GM23338 (cell line): ENCODE measurements at regions not wholly inside any gene's neighbourhood (a gene's known extent, or its start where the extent isn't known, plus 50 kb on each side); places are given as distances from the start of the nearest gene placed in this dataset.

Experiments
- ATAC-seq: fragments of 200-7000 bp; cut with Tn5 transposase; 3 replicates; pipeline ENCODE4 v1.9.1; 2020
- DNase-seq: peaks from one replicate; pipeline ENCODE4 v3.0.0-alpha.2; 2015; ENCODE audit warnings: low spot score
- H2AFZ ChIP-seq: fragments of 200-600 bp; sonication (generic); 2 replicates; pipeline ENCODE4 v1.8.0; 2016; ENCODE audit warnings: antibody characterized with exemption, mild to moderate bottlenecking, moderate library complexity
- H3F3A ChIP-seq: fragments of 200-600 bp; sonication (generic); replicated peaks from 2 replicates; pipeline ENCODE4 v1.8.0; 2017; ENCODE audit warnings: antibody characterized with exemption, mixed run types, low read depth
- H3K27ac ChIP-seq: fragments of 200-600 bp; sonication (generic); 2 replicates; pipeline ENCODE4 v1.6.1; 2016; ENCODE audit warnings: low read depth
- H3K27me3 ChIP-seq: fragments of 200-600 bp; sonication (generic); 2 replicates; pipeline ENCODE4 v1.8.0; 2016; ENCODE audit warnings: mild to moderate bottlenecking, mixed run types, moderate library complexity; ENCODE audit not compliant: insufficient read depth
- H3K36me3 ChIP-seq: fragments of 200-600 bp; sonication (generic); 2 replicates; pipeline ENCODE4 v1.8.0; 2016; ENCODE audit warnings: mild to moderate bottlenecking; ENCODE audit not compliant: insufficient read depth
- H3K4me1 ChIP-seq: fragments of 200-600 bp; sonication (generic); 2 replicates; pipeline ENCODE4 v1.8.0; 2016; ENCODE audit warnings: mild to moderate bottlenecking, moderate library complexity; ENCODE audit not compliant: insufficient read depth
- H3K4me2 ChIP-seq: fragments of 200-600 bp; sonication (generic); 2 replicates; pipeline ENCODE4 v1.7.1; 2017; ENCODE audit warnings: mixed run types
- H3K4me3 ChIP-seq: fragments of 200-600 bp; sonication (generic); 2 replicates; pipeline ENCODE4 v1.6.1; 2016; ENCODE audit warnings: mixed run types
- H3K79me2 ChIP-seq: fragments of 200-600 bp; sonication (generic); replicated peaks from 2 replicates; pipeline ENCODE4 v1.8.0; 2017; ENCODE audit warnings: mild to moderate bottlenecking; ENCODE audit not compliant: insufficient read depth
- H3K9me2 ChIP-seq: fragments of 200-600 bp; sonication (generic); 2 replicates; pipeline ENCODE4 v1.8.0; 2017; ENCODE audit not compliant: insufficient read depth
- H4K20me1 ChIP-seq: fragments of 200-600 bp; sonication (generic); replicated peaks from 2 replicates; pipeline ENCODE4 v1.8.0; 2017; ENCODE audit warnings: mild to moderate bottlenecking; ENCODE audit not compliant: insufficient read depth
- H3K27ac Mint-ChIP-seq: 2 replicates; pipeline ENCODE4 v1.8.0; 2020; ENCODE audit warnings: inconsistent platforms, mild to moderate bottlenecking, moderate library complexity, mixed read lengths
- H3K27me3 Mint-ChIP-seq: 3 replicates; pipeline ENCODE4 v1.8.0; 2022; ENCODE audit warnings: low read depth, mild to moderate bottlenecking, moderate library complexity, mixed read lengths, inconsistent platforms; ENCODE audit not compliant: insufficient read depth, poor library complexity
- H3K36me3 Mint-ChIP-seq: 3 replicates; pipeline ENCODE4 v1.8.0; 2021; ENCODE audit warnings: low read depth, mild to moderate bottlenecking, inconsistent platforms, moderate library complexity, mixed read lengths
- H3K4me1 Mint-ChIP-seq: 3 replicates; pipeline ENCODE4 v1.8.0; 2020; ENCODE audit warnings: mild to moderate bottlenecking, inconsistent platforms, mixed read lengths
- H3K4me3 Mint-ChIP-seq: 3 replicates; pipeline ENCODE4 v1.8.0; 2021; ENCODE audit warnings: moderate library complexity, mild to moderate bottlenecking, inconsistent platforms, mixed read lengths
- H3K9me3 Mint-ChIP-seq: 3 replicates; pipeline ENCODE4 v1.8.0; 2020; ENCODE audit warnings: moderate library complexity, mild to moderate bottlenecking, inconsistent platforms, mixed read lengths
- CREB1 ChIP-seq: fragments of 250-450 bp; sonication (Bioruptor Pico); IDR thresholded peaks from 2 replicates; pipeline ENCODE4 v1.5.0; 2020; ENCODE audit warnings: low read depth, mild to moderate bottlenecking, moderate library complexity
- EZH2 ChIP-seq: fragments of 200-600 bp; sonication (generic); IDR thresholded peaks from one replicate; pipeline ENCODE4 v1.8.0; 2017; ENCODE audit warnings: antibody characterized with exemption, mild to moderate bottlenecking, low read depth; ENCODE audit not compliant: unreplicated experiment
- EZH2phosphoT487 ChIP-seq: fragments of 200-600 bp; sonication (generic); IDR thresholded peaks from one replicate; pipeline ENCODE4 v1.8.1; 2018; ENCODE audit warnings: antibody characterized with exemption; ENCODE audit not compliant: unreplicated experiment
- JUNB ChIP-seq: IDR thresholded peaks from one replicate; pipeline ENCODE4 v1.6.1; 2016; ENCODE audit warnings: antibody characterized with exemption; ENCODE audit not compliant: unreplicated experiment
- NANOG ChIP-seq: IDR thresholded peaks from 2 replicates; pipeline ENCODE4 v1.6.1; 2016; ENCODE audit warnings: antibody characterized with exemption, borderline replicate concordance
- POLR2AphosphoS5 ChIP-seq: IDR thresholded peaks from 2 replicates; pipeline ENCODE4 v1.6.1; 2016; ENCODE audit warnings: antibody characterized with exemption, low read depth
- STAT1 ChIP-seq: IDR thresholded peaks from one replicate; pipeline ENCODE4 v1.6.1; 2016; ENCODE audit warnings: antibody characterized with exemption; ENCODE audit not compliant: unreplicated experiment
- ZNF114 ChIP-seq: fragments of 250-450 bp; sonication (Bioruptor Pico); IDR thresholded peaks from 2 replicates; pipeline ENCODE4 v1.5.0; 2020; ENCODE audit warnings: mild to moderate bottlenecking, moderate library complexity
- ZNF331 ChIP-seq: fragments of 250-450 bp; sonication (Bioruptor Pico); IDR thresholded peaks from 2 replicates; pipeline ENCODE4 v1.5.0; 2020; ENCODE audit warnings: low read depth, mild to moderate bottlenecking, moderate library complexity
- TF ChIP-seq, protein P1 (sequence below): IDR thresholded peaks from one replicate; pipeline ENCODE4 v1.6.1; 2018; ENCODE audit warnings: antibody characterized with exemption; ENCODE audit not compliant: unreplicated experiment
- TF ChIP-seq, protein P2 (sequence below): IDR thresholded peaks from 2 replicates; pipeline ENCODE4 v1.6.1; 2016; ENCODE audit warnings: antibody characterized with exemption
- TF ChIP-seq, protein P3 (sequence below), 2 experiments: fragments of 200-600 bp in 1 of 2; sonication (generic) in 1 of 2; conservative IDR thresholded peaks; 2 replicates each; pipeline versions ENCODE4 v1.5.1 to v1.6.1; 2016 to 2017; ENCODE audit warnings: antibody characterized with exemption in 2 of 2, low read depth in 2 of 2, mild to moderate bottlenecking in 2 of 2, moderate library complexity in 1 of 2

DNA sequence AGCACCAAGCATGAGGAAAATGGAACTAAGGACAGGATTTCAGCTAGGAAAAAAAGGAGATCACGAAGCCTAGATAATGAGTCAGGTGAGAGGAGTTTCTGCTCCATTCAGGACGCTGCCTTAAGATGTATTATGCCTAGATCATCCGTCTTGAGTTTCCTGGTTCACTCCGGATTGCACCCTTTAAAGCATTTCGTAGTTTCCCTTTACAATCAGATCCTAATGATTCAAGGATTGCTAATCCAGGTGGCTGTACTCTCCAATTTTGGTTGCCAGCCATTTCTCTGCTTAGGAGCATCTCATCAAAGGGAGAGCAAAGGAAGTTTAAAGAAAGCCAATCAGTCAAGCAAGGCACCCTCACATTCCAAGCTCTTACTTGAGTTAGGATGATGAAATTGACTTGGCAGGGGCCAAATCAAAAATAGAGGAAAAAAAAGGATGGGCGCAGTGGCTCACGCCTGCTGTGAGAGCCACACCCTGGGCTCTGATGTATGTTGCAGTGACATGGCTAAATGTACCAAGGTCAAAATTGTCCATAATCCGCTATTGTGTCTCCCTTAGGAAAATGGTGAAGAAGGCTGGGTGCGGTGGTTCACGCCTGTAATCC is 156.9 kb upstream of the SOD1 start (continued):
- TF ChIP-seq, protein P1, sequence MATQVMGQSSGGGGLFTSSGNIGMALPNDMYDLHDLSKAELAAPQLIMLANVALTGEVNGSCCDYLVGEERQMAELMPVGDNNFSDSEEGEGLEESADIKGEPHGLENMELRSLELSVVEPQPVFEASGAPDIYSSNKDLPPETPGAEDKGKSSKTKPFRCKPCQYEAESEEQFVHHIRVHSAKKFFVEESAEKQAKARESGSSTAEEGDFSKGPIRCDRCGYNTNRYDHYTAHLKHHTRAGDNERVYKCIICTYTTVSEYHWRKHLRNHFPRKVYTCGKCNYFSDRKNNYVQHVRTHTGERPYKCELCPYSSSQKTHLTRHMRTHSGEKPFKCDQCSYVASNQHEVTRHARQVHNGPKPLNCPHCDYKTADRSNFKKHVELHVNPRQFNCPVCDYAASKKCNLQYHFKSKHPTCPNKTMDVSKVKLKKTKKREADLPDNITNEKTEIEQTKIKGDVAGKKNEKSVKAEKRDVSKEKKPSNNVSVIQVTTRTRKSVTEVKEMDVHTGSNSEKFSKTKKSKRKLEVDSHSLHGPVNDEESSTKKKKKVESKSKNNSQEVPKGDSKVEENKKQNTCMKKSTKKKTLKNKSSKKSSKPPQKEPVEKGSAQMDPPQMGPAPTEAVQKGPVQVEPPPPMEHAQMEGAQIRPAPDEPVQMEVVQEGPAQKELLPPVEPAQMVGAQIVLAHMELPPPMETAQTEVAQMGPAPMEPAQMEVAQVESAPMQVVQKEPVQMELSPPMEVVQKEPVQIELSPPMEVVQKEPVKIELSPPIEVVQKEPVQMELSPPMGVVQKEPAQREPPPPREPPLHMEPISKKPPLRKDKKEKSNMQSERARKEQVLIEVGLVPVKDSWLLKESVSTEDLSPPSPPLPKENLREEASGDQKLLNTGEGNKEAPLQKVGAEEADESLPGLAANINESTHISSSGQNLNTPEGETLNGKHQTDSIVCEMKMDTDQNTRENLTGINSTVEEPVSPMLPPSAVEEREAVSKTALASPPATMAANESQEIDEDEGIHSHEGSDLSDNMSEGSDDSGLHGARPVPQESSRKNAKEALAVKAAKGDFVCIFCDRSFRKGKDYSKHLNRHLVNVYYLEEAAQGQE, result no peak

DNA sequence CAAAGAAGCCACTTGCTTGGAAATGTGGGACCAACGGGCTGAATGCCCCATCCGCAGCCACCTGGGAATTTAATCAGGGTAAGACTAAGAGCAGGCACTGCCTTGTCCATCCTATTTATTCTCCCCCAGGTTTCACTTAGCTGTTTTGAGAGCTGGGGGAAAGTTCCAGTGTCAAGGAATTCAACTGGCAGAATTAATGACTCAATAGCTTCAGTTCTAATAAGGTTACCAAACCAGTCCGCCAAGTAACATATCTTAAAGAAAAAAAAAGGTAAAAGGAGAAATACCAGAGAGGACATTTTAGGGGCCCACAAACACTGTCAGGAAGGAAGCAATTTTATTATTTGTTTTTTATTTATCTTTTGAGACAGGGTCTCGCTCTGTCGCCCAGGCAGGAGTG is 157.6 kb upstream of the SOD1 start:
- no peaks in the 10 kb centered on the region for H3K9me2 ChIP-seq
- H3K36me3 ChIP-seq, result no peaks in the 10 kb centered on the region
- peaks cover 8% of the 10 kb centered on the region for H3K27me3 Mint-ChIP-seq
- no peaks in the 10 kb centered on the region for H3K9me3 Mint-ChIP-seq
- no peak overlapping the region for H3K27ac Mint-ChIP-seq
- no peak overlapping the region for H3K27ac ChIP-seq
- H4K20me1 ChIP-seq, result no peaks in the 10 kb centered on the region
- ATAC-seq, result no peak
- H3K27me3 ChIP-seq, result no peaks in the 10 kb centered on the region
- H3K36me3 Mint-ChIP-seq, result no peaks in the 10 kb centered on the region
- H3K4me3 ChIP-seq, result no peak overlapping the region
- DNase-seq, result no peak
- peaks cover 18% of the 10 kb centered on the region for H3K79me2 ChIP-seq
- no peak overlapping the region for H3K4me3 Mint-ChIP-seq
- no peaks in the 10 kb centered on the region for H3F3A ChIP-seq
- no peak overlapping the region for H2AFZ ChIP-seq
- peaks cover 21% of the 10 kb centered on the region for H3K4me1 Mint-ChIP-seq
- H3K4me1 ChIP-seq, result peaks cover 18% of the 10 kb centered on the region
- no peak overlapping the region for H3K4me2 ChIP-seq
- TF ChIP-seq EZH2 (no peak), NANOG (no peak), POLR2AphosphoS5 (no peak), ZNF114 (CRISPR knock-in tag) (no peak), STAT1 (no peak), EZH2phosphoT487 (no peak), JUNB (no peak), CREB1 (no peak), ZNF331 (no peak)
- TF ChIP-seq, protein P2, sequence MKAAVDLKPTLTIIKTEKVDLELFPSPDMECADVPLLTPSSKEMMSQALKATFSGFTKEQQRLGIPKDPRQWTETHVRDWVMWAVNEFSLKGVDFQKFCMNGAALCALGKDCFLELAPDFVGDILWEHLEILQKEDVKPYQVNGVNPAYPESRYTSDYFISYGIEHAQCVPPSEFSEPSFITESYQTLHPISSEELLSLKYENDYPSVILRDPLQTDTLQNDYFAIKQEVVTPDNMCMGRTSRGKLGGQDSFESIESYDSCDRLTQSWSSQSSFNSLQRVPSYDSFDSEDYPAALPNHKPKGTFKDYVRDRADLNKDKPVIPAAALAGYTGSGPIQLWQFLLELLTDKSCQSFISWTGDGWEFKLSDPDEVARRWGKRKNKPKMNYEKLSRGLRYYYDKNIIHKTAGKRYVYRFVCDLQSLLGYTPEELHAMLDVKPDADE, result no peak
- TF ChIP-seq, protein P1, result no peak
- TF ChIP-seq, protein P3, sequence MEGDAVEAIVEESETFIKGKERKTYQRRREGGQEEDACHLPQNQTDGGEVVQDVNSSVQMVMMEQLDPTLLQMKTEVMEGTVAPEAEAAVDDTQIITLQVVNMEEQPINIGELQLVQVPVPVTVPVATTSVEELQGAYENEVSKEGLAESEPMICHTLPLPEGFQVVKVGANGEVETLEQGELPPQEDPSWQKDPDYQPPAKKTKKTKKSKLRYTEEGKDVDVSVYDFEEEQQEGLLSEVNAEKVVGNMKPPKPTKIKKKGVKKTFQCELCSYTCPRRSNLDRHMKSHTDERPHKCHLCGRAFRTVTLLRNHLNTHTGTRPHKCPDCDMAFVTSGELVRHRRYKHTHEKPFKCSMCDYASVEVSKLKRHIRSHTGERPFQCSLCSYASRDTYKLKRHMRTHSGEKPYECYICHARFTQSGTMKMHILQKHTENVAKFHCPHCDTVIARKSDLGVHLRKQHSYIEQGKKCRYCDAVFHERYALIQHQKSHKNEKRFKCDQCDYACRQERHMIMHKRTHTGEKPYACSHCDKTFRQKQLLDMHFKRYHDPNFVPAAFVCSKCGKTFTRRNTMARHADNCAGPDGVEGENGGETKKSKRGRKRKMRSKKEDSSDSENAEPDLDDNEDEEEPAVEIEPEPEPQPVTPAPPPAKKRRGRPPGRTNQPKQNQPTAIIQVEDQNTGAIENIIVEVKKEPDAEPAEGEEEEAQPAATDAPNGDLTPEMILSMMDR (conservative IDR thresholded peaks at IDR 0.05; ENCODE audit: low read depth in 2 of 2), result no peak
